ENCODE measurements at regions not wholly inside any gene's neighbourhood (a gene's known extent, or its start where the extent isn't known, plus 50 kb on each side); places are given as distances from the start of the nearest gene placed in this dataset.

- Histone ChIP-seq H3K27ac (ENCODE audit: low read depth in 1 of 2, low read length in 2 of 2) (no peak overlapping the region), H3K9me3 (ENCODE audit: control insufficient read depth in 1 of 2, insufficient read depth in 1 of 2, low read length in 2 of 2) (peaks cover 4 to 11% of the 10 kb centered on the region in 2 experiments), H3K27me3 (ENCODE audit: control insufficient read depth in 1 of 2, insufficient read depth in 2 of 2, low read length in 2 of 2) (no peaks in the 10 kb centered on the region), H3K4me1 (ENCODE audit: insufficient read depth, low read length) (no peaks in the 10 kb centered on the region), H3K4me3 (ENCODE audit: low read length) (no peak overlapping the region), H3K36me3 (ENCODE audit: insufficient read depth, low read length) (no peaks in the 10 kb centered on the region)
- ChIA-PET CTCF (no interaction called here), POLR2A (no interaction called here)
- Mint-ChIP-seq H3K36me3 (ENCODE audit: low read depth) (no peaks in the 10 kb centered on the region), H3K27me3 (no peaks in the 10 kb centered on the region), H3K4me3 (no peak overlapping the region), H3K27ac (no peak overlapping the region), H3K4me1 (ENCODE audit: low read depth) (no peaks in the 10 kb centered on the region), H3K9me3 (peaks cover 5% of the 10 kb centered on the region)
- TF ChIP-seq CTCF (IDR thresholded peaks at IDR 0.05): no peak
- DNase-seq (no peak), ATAC-seq (ENCODE audit: poor library complexity) (no peak)
- intact Hi-C loops (cut with DNase I, micrococcal nuclease): no loop called here
Observed at GRCh38 chr7:19930851-19931250, 157.4 kb upstream of the TMEM196 start.

- ATAC-seq (ENCODE audit: poor library complexity): no peak
- CTCF ChIA-PET: no interaction called here
- POLR2A ChIA-PET: no interaction called here
- intact Hi-C loops (cut with DNase I, micrococcal nuclease): no loop called here
- Mint-ChIP-seq H3K9me3 (peaks cover 5% of the 10 kb centered on the region), H3K36me3 (ENCODE audit: low read depth) (no peaks in the 10 kb centered on the region), H3K4me1 (ENCODE audit: low read depth) (no peaks in the 10 kb centered on the region), H3K27ac (no peak overlapping the region), H3K4me3 (no peak overlapping the region), H3K27me3 (no peaks in the 10 kb centered on the region)
- H3K27ac ChIP-seq (ENCODE audit: low read depth in 1 of 2, low read length in 2 of 2): no peak overlapping the region
- no peaks in the 10 kb centered on the region for H3K4me1 ChIP-seq (ENCODE audit: insufficient read depth, low read length)
- H3K36me3 ChIP-seq (ENCODE audit: insufficient read depth, low read length): no peaks in the 10 kb centered on the region
- H3K4me3 ChIP-seq (ENCODE audit: low read length): no peak overlapping the region
- no peaks in the 10 kb centered on the region for H3K27me3 ChIP-seq (ENCODE audit: control insufficient read depth in 1 of 2, insufficient read depth in 2 of 2, low read length in 2 of 2)
- H3K9me3 ChIP-seq (ENCODE audit: control insufficient read depth in 1 of 2, insufficient read depth in 1 of 2, low read length in 2 of 2): peaks cover 0 to 8% of the 10 kb centered on the region in 2 experiments
- TF ChIP-seq CTCF (IDR thresholded peaks at IDR 0.05): no peak
- DNase-seq: no peak
Observed at GRCh38 chr7:19930051-19930450, 156.6 kb upstream of the TMEM196 start.

GRCh38 chr7:19928247-19928646, 154.8 kb upstream of the TMEM196 start:
- H3K4me3 ChIP-seq (ENCODE audit: low read length): no peak overlapping the region
- Mint-ChIP-seq H3K9me3 (no peaks in the 10 kb centered on the region), H3K4me3 (no peak overlapping the region), H3K27ac (no peak overlapping the region), H3K27me3 (no peaks in the 10 kb centered on the region), H3K36me3 (ENCODE audit: low read depth) (no peaks in the 10 kb centered on the region), H3K4me1 (ENCODE audit: low read depth) (no peaks in the 10 kb centered on the region)
- intact Hi-C loops (cut with DNase I, micrococcal nuclease): no loop called here
- no peaks in the 10 kb centered on the region for H3K27me3 ChIP-seq (ENCODE audit: control insufficient read depth in 1 of 2, insufficient read depth in 2 of 2, low read length in 2 of 2)
- CTCF ChIA-PET: interaction anchor here (1.2 kb wide), 1 partner anchor 9 kb away, joined by 3 read pairs; no protein-coding TSS in a partner anchor
- ATAC-seq (ENCODE audit: poor library complexity) (no peak), DNase-seq (no peak)
- no peaks in the 10 kb centered on the region for H3K36me3 ChIP-seq (ENCODE audit: insufficient read depth, low read length)
- peaks cover 0 to 4% of the 10 kb centered on the region in 2 experiments for H3K9me3 ChIP-seq (ENCODE audit: control insufficient read depth in 1 of 2, insufficient read depth in 1 of 2, low read length in 2 of 2)
- no peak overlapping the region for H3K27ac ChIP-seq (ENCODE audit: low read depth in 1 of 2, low read length in 2 of 2)
- POLR2A ChIA-PET: no interaction called here
- TF ChIP-seq CTCF (IDR thresholded peaks at IDR 0.05): no peak
- H3K4me1 ChIP-seq (ENCODE audit: insufficient read depth, low read length): no peaks in the 10 kb centered on the region

Measured in CD4-positive, alpha-beta T cell (primary cell).